ENCODE measurements at regions not wholly inside any gene's neighbourhood (a gene's known extent, or its start where the extent isn't known, plus 50 kb on each side); places are given as distances from the start of the nearest gene placed in this dataset.
"Not testable (repeated sequence)": the region's sequence is repeated elsewhere in the genome, so short reads cannot be mapped to it uniquely, and the experiment has no call there.

DNA sequence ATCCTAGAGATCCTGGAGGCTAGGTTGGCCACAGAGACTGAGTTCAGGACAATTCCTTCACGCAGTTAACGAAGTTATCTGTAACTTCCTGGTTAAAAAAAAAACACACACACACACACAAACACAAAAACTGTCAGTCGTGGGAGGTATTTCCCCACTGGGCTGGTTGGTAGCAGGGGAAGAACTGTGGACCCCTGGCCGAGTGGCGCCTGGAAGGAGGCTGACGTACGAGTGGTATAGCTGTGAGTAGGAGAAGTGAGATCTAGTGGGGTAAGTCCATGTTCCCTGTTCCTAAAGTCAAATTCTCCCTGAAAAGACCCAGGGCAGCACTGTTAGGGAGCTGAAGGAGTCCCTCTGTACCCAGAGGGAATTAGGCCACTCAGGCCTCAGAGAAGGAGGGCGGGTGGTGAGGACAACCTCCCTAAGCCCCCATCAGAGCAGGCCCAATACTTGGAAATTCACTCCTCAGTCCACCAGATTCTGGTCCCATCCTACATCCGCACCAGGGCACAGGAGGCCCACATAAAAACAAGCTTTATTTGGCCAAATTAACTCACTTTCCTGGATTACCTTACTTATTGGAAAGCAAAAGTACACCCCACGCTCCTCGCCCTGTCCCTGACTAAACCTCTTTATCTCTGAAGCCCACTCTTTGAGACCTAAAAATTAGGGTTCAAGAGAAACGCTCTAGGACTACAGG is 108.3 kb upstream of the FOXD4L5 start:
- DNase-seq, result not testable (repeated sequence)

- DNase-seq, result not testable (repeated sequence)
Measured at GRCh38 chr9:65392611-65393010, 107.6 kb upstream of the FOXD4L5 start.

DNA sequence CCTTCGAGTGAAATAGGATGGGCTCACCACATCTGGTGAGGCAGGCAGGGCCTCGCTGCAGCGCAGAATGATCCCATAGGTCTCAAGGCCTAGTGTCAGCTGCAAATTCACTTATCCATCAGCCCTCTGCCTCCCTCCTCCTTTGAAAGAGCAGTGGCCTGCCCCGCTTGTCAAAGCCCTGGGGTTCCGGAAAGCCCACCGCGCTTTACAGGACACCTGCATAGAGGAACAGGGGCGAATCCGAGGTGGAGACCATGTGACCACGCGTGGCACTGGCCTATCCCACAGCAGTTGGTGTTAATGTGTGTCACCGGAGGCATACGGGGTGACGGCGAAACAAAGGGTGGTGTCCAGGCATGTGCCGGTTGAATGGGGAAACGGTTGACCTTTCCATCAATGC is 104.7 kb upstream of the FOXD4L5 start:
- DNase-seq, result peak; percentile 13

GRCh38 chr9:65389216-65389615 is 104.2 kb upstream of the FOXD4L5 start:
- not testable (repeated sequence) for DNase-seq

GRCh38 chr9:65386699-65387098 is 101.7 kb upstream of the FOXD4L5 start:
- peak; percentile 78 for DNase-seq

GRCh38 chr9:65386191-65386590 is 101.2 kb upstream of the FOXD4L5 start:
- DNase-seq, result not testable (repeated sequence)

DNA sequence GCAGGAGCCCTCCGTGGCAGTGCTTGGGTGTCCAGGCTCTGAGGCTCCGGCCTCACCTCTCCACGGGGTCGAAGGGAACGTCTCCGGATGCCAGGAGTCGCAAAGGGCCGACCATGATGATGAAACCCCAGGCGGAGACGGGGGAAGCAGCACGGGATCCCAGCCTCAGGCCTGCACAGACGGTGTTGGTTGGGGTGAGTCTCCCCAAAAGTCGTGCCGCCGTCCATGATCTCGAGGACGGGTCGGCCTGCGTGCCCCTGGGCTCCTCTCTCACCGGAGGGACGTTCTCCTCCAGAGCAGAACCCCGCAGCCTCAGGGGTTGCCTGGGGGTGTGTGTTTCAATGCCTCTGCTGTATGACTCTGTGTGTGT is 100.6 kb upstream of the FOXD4L5 start:
- not testable (repeated sequence) for DNase-seq

- DNase-seq, result not testable (repeated sequence)
Measured at GRCh38 chr9:65384759-65385654, 100.0 kb upstream of the FOXD4L5 start.

DNA sequence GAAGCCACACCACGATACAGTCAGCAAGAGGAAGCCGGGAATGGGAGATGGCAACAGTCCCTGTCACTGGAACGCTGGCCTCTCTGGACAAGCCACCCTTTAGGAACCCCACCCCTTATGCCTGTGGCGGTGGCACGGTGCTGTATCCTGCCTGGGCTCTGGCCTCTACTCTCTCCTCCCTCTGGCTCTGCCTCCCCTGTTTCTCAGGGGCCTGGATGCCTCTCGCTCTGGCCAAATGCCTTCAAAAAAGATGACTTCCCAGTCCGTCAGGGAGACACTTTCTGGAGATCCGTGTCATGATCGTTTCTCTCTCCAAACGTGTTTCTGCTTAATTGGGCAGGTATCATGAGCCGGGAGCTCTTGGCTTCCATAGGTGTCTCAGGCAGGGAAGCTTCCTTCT is 99.1 kb upstream of the FOXD4L5 start:
- not testable (repeated sequence) for DNase-seq

- DNase-seq, result not testable (repeated sequence)
Measured at GRCh38 chr9:65383646-65384045, 98.6 kb upstream of the FOXD4L5 start.

GRCh38 chr9:65382701-65383318 is 97.8 kb upstream of the FOXD4L5 start:
- not testable (repeated sequence) for DNase-seq

Data from EL (cell line).